H1 (cell line): ENCODE measurements at regions not wholly inside any gene's neighbourhood (a gene's known extent, or its start where the extent isn't known, plus 50 kb on each side); places are given as distances from the start of the nearest gene placed in this dataset.

Experiments
- CTCF ChIA-PET: fragments of 300-600 bp; sonication (Branson Sonifier 250); formaldehyde crosslinking; loops from one replicate; lab custom pipeline; 2021; ENCODE audit not compliant: partially characterized antibody; lab: Charles Lee
- POLR2A ChIA-PET: fragments of 300-600 bp; sonication (Branson Sonifier 250); formaldehyde crosslinking; loops from one replicate; lab custom pipeline; 2021; ENCODE audit warnings: inconsistent platforms; ENCODE audit not compliant: partially characterized antibody; lab: Charles Lee
- DNase-seq, 2 experiments: peaks; one replicate each; pipeline versions ENCODE4 v3.0.0 to v3.0.0-alpha.2; 2010 to 2022; ENCODE audit warnings: low spot score in 2 of 2, low read depth in 1 of 2, mixed read lengths in 1 of 2
- FAIRE-seq: peaks from 2 replicates; lab custom pipeline; 2011; peaks lifted over from hg19 to GRCh38; lab: Jason Lieb, UNC
- H2AFZ ChIP-seq: 2 replicates; pipeline ENCODE4 v1.8.1; 2012; ENCODE audit warnings: low read length, inconsistent platforms
- H2AK5ac ChIP-seq: 2 replicates; pipeline ENCODE4 v1.6.1; 2013; ENCODE audit warnings: low read depth, low read length
- H2BK120ac ChIP-seq: replicated peaks from 2 replicates; pipeline ENCODE3; 2013; ENCODE audit warnings: low read depth, low read length, inconsistent platforms
- H2BK12ac ChIP-seq: 2 replicates; pipeline ENCODE4 v1.6.1; 2013; ENCODE audit warnings: low read depth, low read length
- H2BK15ac ChIP-seq: 2 replicates; pipeline ENCODE4 v1.6.1; 2013; ENCODE audit warnings: low read length
- H2BK20ac ChIP-seq: 2 replicates; pipeline ENCODE4 v1.6.1; 2013; ENCODE audit warnings: low read length
- H2BK5ac ChIP-seq: 2 replicates; pipeline ENCODE4 v1.6.1; 2013; ENCODE audit warnings: low read depth, low read length
- H3K14ac ChIP-seq: 2 replicates; pipeline ENCODE4 v1.6.1; 2013; ENCODE audit warnings: inconsistent platforms; ENCODE audit not compliant: insufficient read length
- H3K18ac ChIP-seq: 2 replicates; pipeline ENCODE4 v1.6.1; 2013; ENCODE audit warnings: low read length; ENCODE audit errors: extremely low read depth
- H3K23ac ChIP-seq: 2 replicates; pipeline ENCODE4 v1.6.1; 2013; ENCODE audit warnings: inconsistent platforms; ENCODE audit not compliant: insufficient read length
- H3K23me2 ChIP-seq: 2 replicates; pipeline ENCODE4 v1.6.1; 2013; ENCODE audit warnings: low read depth, low read length
- H3K27ac ChIP-seq: 2 replicates; pipeline ENCODE4 v1.6.1; 2011; ENCODE audit warnings: low read depth, low read length, inconsistent platforms
- H3K27me3 ChIP-seq, 4 experiments: replicated peaks in 1 of 4; 1 replicate in 1 of 4; 2 replicates in 3 of 4; pipeline versions ENCODE4 v1.6.1 to v1.8.1; 2011 to 2013; ENCODE audit warnings: low read length in 3 of 4, mild to moderate bottlenecking in 3 of 4, inconsistent platforms in 2 of 4, mixed read lengths in 2 of 4, moderate library complexity in 1 of 4; ENCODE audit not compliant: control insufficient read depth in 3 of 4, insufficient read depth in 3 of 4; ENCODE audit errors: extremely low read depth in 1 of 4
- H3K36me3 ChIP-seq, 4 experiments: 2 replicates each; pipeline versions ENCODE4 v1.6.1 to v1.8.1; 2011 to 2013; ENCODE audit warnings: mild to moderate bottlenecking in 4 of 4, low read length in 3 of 4, moderate library complexity in 2 of 4, control low read depth in 1 of 4, inconsistent platforms in 1 of 4; ENCODE audit not compliant: insufficient read depth in 4 of 4, control insufficient read depth in 2 of 4
- H3K4ac ChIP-seq: replicated peaks from 2 replicates; pipeline ENCODE3; 2013; ENCODE audit warnings: low read length, low read depth, mixed read lengths, inconsistent platforms; ENCODE audit not compliant: insufficient read length
- H3K4me1 ChIP-seq, 4 experiments: replicated peaks in 1 of 4; 1 replicate in 1 of 4; 2 replicates in 3 of 4; pipeline versions ENCODE4 v1.6.1 to v1.8.1; 2011 to 2013; ENCODE audit warnings: low read length in 3 of 4, inconsistent platforms in 2 of 4, mixed read lengths in 1 of 4; ENCODE audit not compliant: insufficient read depth in 4 of 4, control insufficient read depth in 3 of 4
- H3K4me2 ChIP-seq, 2 experiments: 2 replicates each; pipeline versions ENCODE4 v1.6.1 to v1.8.1; 2011 to 2013; ENCODE audit warnings: low read depth in 2 of 2, low read length in 2 of 2, control low read depth in 1 of 2, inconsistent platforms in 1 of 2, mild to moderate bottlenecking in 1 of 2; ENCODE audit not compliant: insufficient read depth in 1 of 2
- H3K4me3 ChIP-seq, 4 experiments: fragments of 200-600, 300-600 bp in 1 of 4; sonication (generic), shearing (Covaris generic), sonication (Bioruptor Twin) in 1 of 4; 2 replicates each; pipeline versions ENCODE4 v1.5.1 to v1.8.1; 2011 to 2016; ENCODE audit warnings: low read length in 4 of 4, low read depth in 3 of 4, control low read depth in 2 of 4, inconsistent platforms in 2 of 4, mild to moderate bottlenecking in 2 of 4, mixed read lengths in 1 of 4, moderate library complexity in 1 of 4; ENCODE audit not compliant: insufficient read depth in 2 of 4; ENCODE audit errors: extremely low read depth in 1 of 4
- H3K56ac ChIP-seq: replicated peaks from 2 replicates; pipeline ENCODE3; 2013; ENCODE audit warnings: low read depth, mild to moderate bottlenecking, mixed read lengths, low read length, inconsistent platforms; ENCODE audit not compliant: insufficient read length
- H3K79me1 ChIP-seq: 2 replicates; pipeline ENCODE4 v1.6.1; 2013; ENCODE audit warnings: low read depth, low read length, control low read depth
- H3K79me2 ChIP-seq, 2 experiments: 2 replicates each; pipeline versions ENCODE4 v1.6.1 to v1.8.1; 2012 to 2013; ENCODE audit warnings: low read length in 2 of 2, mild to moderate bottlenecking in 2 of 2, inconsistent platforms in 1 of 2; ENCODE audit not compliant: insufficient read depth in 2 of 2, control insufficient read depth in 1 of 2
- H3K9ac ChIP-seq, 4 experiments: replicated peaks in 1 of 4; 1 replicate in 1 of 4; 2 replicates in 3 of 4; pipeline versions ENCODE4 v1.6.1 to v1.8.1; 2011 to 2013; ENCODE audit warnings: low read depth in 3 of 4, low read length in 3 of 4, control low read depth in 2 of 4, mild to moderate bottlenecking in 2 of 4, moderate library complexity in 2 of 4, inconsistent platforms in 1 of 4; ENCODE audit errors: extremely low read depth in 1 of 4
- H3K9me3 ChIP-seq, 2 experiments: 2 replicates each; pipeline versions ENCODE4 v1.6.1 to v1.8.1; 2012 to 2013; ENCODE audit warnings: mild to moderate bottlenecking in 2 of 2, moderate library complexity in 2 of 2, control low read depth in 1 of 2, inconsistent platforms in 1 of 2, low read depth in 1 of 2, low read length in 1 of 2, mixed read lengths in 1 of 2; ENCODE audit not compliant: insufficient read depth in 2 of 2
- H4K20me1 ChIP-seq, 2 experiments: replicated peaks in 1 of 2; 2 replicates each; pipeline versions ENCODE3 to v1.8.1; 2011 to 2013; ENCODE audit warnings: inconsistent platforms in 2 of 2, low read length in 2 of 2, mild to moderate bottlenecking in 1 of 2; ENCODE audit not compliant: insufficient read depth in 2 of 2, control insufficient read depth in 1 of 2
- H4K5ac ChIP-seq: 2 replicates; pipeline ENCODE4 v1.6.1; 2013; ENCODE audit warnings: low read length, low read depth, mixed read lengths, inconsistent platforms; ENCODE audit not compliant: insufficient read length
- H4K8ac ChIP-seq: 2 replicates; pipeline ENCODE4 v1.8.0; 2013; ENCODE audit warnings: mild to moderate bottlenecking, moderate library complexity, low read length, inconsistent platforms; ENCODE audit not compliant: insufficient read depth; ENCODE audit errors: extremely low read depth
- H4K91ac ChIP-seq: replicated peaks from 2 replicates; pipeline ENCODE3; 2013; ENCODE audit warnings: low read length, mixed read lengths, inconsistent platforms; ENCODE audit not compliant: insufficient read length
- BACH1 ChIP-seq: IDR thresholded peaks from 2 replicates; pipeline ENCODE4 v1.6.1; 2012; ENCODE audit warnings: low read length, improper control_type of control experiment
- CBX5 ChIP-seq: fragments of 300-800, 300-1000 bp; sonication (generic); IDR thresholded peaks from 2 replicates; pipeline ENCODE4 v1.7.1; 2016; ENCODE audit warnings: antibody characterized with exemption, low read length, low read depth
- NANOG ChIP-seq: IDR thresholded peaks from 2 replicates; pipeline ENCODE4 v1.6.1; 2011; ENCODE audit warnings: low read length, low read depth, mild to moderate bottlenecking, inconsistent platforms; ENCODE audit not compliant: insufficient read depth, poor library complexity, severe bottlenecking
- POLR2AphosphoS5 ChIP-seq: IDR thresholded peaks from 2 replicates; pipeline ENCODE4 v1.6.1; 2011; ENCODE audit warnings: low read depth, low read length
- RFX5 ChIP-seq: IDR thresholded peaks from 2 replicates; pipeline ENCODE4 v1.6.1; 2011; ENCODE audit warnings: low read depth, low read length, improper control_type of control experiment, borderline replicate concordance
- SUZ12 ChIP-seq: fragments of 200-600 bp; sonication (generic); IDR thresholded peaks from 2 replicates; pipeline ENCODE4 v1.6.1; 2012; ENCODE audit warnings: mild to moderate bottlenecking, inconsistent platforms, low read length, moderate library complexity, mixed read lengths
- WGBS, 2 experiments: shearing (Covaris generic) in 1 of 2; methylation state at CpG; one replicate each; pipeline versions ENCODE4 v1.1.6 to v1.1.7; 2013 to 2015; ENCODE audit warnings: low lambda C conversion rate in 2 of 2, mixed read lengths in 2 of 2, inconsistent platforms in 1 of 2, low coverage in 1 of 2, missing lambda C conversion rate in 1 of 2; ENCODE audit not compliant: insufficient replicate concordance in 2 of 2, insufficient coverage in 1 of 2, insufficient read length in 1 of 2; ENCODE audit errors: extremely low coverage in 1 of 2, missing lambda C conversion rate in 1 of 2; 5-methylcytosine and 5-hydroxymethylcytosine counted together

GRCh38 chr14:83744224-83744623, 1785.7 kb upstream of the FLRT2 start:
- no peak overlapping the region for H3K4ac ChIP-seq
- no peak overlapping the region for H2BK5ac ChIP-seq
- no peak overlapping the region for H3K18ac ChIP-seq
- H4K91ac ChIP-seq: no peak overlapping the region
- DNase-seq: no peak
- H3K27ac ChIP-seq: no peak overlapping the region
- no peak overlapping the region for H2BK120ac ChIP-seq
- no peaks in the 10 kb centered on the region for H3K79me2 ChIP-seq
- no peak overlapping the region for H3K4me3 ChIP-seq
- H4K5ac ChIP-seq: no peak overlapping the region
- H3K27me3 ChIP-seq: no peaks in the 10 kb centered on the region
- H2BK15ac ChIP-seq: no peak overlapping the region
- no peaks in the 10 kb centered on the region for H3K4me1 ChIP-seq
- H2AFZ ChIP-seq: no peak overlapping the region
- no peaks in the 10 kb centered on the region for H3K36me3 ChIP-seq
- no peak overlapping the region for H2BK20ac ChIP-seq
- H3K14ac ChIP-seq: no peak overlapping the region
- no peak overlapping the region for H3K56ac ChIP-seq
- H3K23ac ChIP-seq: no peak overlapping the region
- no peaks in the 10 kb centered on the region for H3K9me3 ChIP-seq
- TF ChIP-seq POLR2AphosphoS5: no peak
- TF ChIP-seq RFX5: no peak
- no peak for TF ChIP-seq BACH1
- no peak for TF ChIP-seq CBX5
- TF ChIP-seq NANOG: no peak
- no peak for TF ChIP-seq SUZ12
- no peak overlapping the region for H2AK5ac ChIP-seq
- no peaks in the 10 kb centered on the region for H3K23me2 ChIP-seq
- POLR2A ChIA-PET: no interaction called here
- CTCF ChIA-PET: interaction anchor here (0.9 kb wide), 1 partner anchor 144 kb away, joined by 3 read pairs; no protein-coding TSS in a partner anchor
- no peak overlapping the region for H3K9ac ChIP-seq
- 100% methylated on average over 1 of the region's 1 CpG; no CpG with 5 or more reads in 1 of the 2 experiments for WGBS, 2 experiments
- no peaks in the 10 kb centered on the region for H4K20me1 ChIP-seq
- FAIRE-seq: no peak
- no peak overlapping the region for H2BK12ac ChIP-seq
- no peak overlapping the region for H3K4me2 ChIP-seq
- no peak overlapping the region for H4K8ac ChIP-seq
- H3K79me1 ChIP-seq: no peaks in the 10 kb centered on the region
